Esophagus squamous epithelium (tissue), 5 donors: ENCODE measurements at regions not wholly inside any gene's neighbourhood (a gene's known extent, or its start where the extent isn't known, plus 50 kb on each side); places are given as distances from the start of the nearest gene placed in this dataset.

Experiments
- DNase-seq: peaks from one replicate; lab custom pipeline; 2025; lab: John Stamatoyannopoulos, UW
- H3K27ac ChIP-seq, 4 donors: fragments of 200-600 bp; sonication (generic); one replicate each; pipeline ENCODE4 v1.5.1; 2016 to 2019; ENCODE audit warnings: mild to moderate bottlenecking in 1 of 4
- H3K27me3 ChIP-seq, 4 donors: fragments of 200-600 bp; sonication (generic); 1 replicate in 3 of 4; 2 replicates in 1 of 4; pipeline versions ENCODE4 v1.5.1 to v1.6.0; 2017 to 2021; ENCODE audit warnings: antibody characterized with exemption in 1 of 4
- H3K36me3 ChIP-seq, 3 donors: fragments of 200-600 bp; sonication (generic); one replicate each; pipeline ENCODE4 v1.5.1; 2016 to 2019
- H3K4me1 ChIP-seq, 3 donors: fragments of 200-600 bp; sonication (generic); one replicate each; pipeline ENCODE4 v1.5.1; 2017 to 2019
- H3K4me3 ChIP-seq, 4 donors: fragments of 200-600 bp; sonication (generic); 1 replicate in 3 of 4; 2 replicates in 1 of 4; pipeline ENCODE4 v1.5.1; 2016 to 2019; ENCODE audit warnings: mild to moderate bottlenecking in 2 of 4, moderate library complexity in 1 of 4
- H3K9me3 ChIP-seq, 3 donors: fragments of 200-600 bp; sonication (generic); one replicate each; pipeline ENCODE4 v1.5.1; 2016 to 2019
- POLR2A ChIP-seq, 4 donors: fragments of 450-650 bp; IDR thresholded peaks; one replicate each; pipeline ENCODE4 v1.6.1; 2017; ENCODE audit warnings: antibody characterized with exemption in 4 of 4, mild to moderate bottlenecking in 4 of 4, moderate library complexity in 3 of 4
- WGBS, 2 donors: methylation state at CpG; one replicate each; pipeline ENCODE4 v1.1.5; 2018; 5-methylcytosine and 5-hydroxymethylcytosine counted together
- intact Hi-C: fragments of 100-400 bp; cut with DNase I; formaldehyde crosslinking; loops from one replicate; pipeline ENCODE4 v1.15.0; 2022
- TF ChIP-seq, protein P1 (sequence below), 6 experiments: fragments of 450-650 bp in 4 of 6; fragments of 200-600 bp in 2 of 6; sonication (generic) in 2 of 6; IDR thresholded peaks; one replicate each; pipeline ENCODE4 v1.5.1; 2016 to 2019; ENCODE audit warnings: antibody characterized with exemption in 6 of 6, mild to moderate bottlenecking in 4 of 6, moderate library complexity in 4 of 6
- donor health status: DM: yes; HTN: yes; CAD: no.

DNA sequence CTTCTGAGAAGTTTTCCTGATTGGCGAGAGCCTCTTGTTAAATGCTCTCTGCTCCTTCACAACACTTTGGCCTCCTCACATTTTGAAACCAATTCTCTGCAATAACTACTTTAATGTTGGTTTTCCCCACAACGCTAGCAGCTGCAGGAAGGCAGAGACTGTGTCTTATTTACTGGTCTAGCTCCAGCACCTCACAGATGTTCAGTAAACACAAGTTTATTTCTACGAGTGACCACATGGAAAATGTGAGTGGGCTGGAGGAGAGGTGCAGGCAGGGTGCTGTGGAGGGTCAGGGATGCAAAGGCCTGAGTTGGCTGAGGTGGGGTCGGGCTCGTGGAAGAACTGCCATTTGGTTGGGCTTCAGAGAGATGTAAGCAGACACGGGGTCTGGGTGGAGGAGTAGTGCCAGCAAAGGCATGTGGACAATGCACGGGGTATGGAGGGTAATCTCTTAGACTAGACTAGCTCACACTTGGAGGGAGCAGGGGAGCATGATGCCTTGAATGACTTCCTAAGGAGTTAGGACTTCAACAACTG lies 117.4 kb upstream of the RTL1 start:
- TF ChIP-seq, protein P1, sequence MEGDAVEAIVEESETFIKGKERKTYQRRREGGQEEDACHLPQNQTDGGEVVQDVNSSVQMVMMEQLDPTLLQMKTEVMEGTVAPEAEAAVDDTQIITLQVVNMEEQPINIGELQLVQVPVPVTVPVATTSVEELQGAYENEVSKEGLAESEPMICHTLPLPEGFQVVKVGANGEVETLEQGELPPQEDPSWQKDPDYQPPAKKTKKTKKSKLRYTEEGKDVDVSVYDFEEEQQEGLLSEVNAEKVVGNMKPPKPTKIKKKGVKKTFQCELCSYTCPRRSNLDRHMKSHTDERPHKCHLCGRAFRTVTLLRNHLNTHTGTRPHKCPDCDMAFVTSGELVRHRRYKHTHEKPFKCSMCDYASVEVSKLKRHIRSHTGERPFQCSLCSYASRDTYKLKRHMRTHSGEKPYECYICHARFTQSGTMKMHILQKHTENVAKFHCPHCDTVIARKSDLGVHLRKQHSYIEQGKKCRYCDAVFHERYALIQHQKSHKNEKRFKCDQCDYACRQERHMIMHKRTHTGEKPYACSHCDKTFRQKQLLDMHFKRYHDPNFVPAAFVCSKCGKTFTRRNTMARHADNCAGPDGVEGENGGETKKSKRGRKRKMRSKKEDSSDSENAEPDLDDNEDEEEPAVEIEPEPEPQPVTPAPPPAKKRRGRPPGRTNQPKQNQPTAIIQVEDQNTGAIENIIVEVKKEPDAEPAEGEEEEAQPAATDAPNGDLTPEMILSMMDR (IDR thresholded peaks at IDR 0.05) = no peak
- no peak for TF ChIP-seq POLR2A (IDR thresholded peaks at IDR 0.05)
- no peak for DNase-seq
- Histone ChIP-seq H3K9me3 (peaks cover 0 to 9% (median 6%) of the 10 kb centered on the region in 3 donors), H3K4me1 (no peaks in the 10 kb centered on the region), H3K36me3 (no peaks in the 10 kb centered on the region), H3K27me3 (no peaks in the 10 kb centered on the region), H3K4me3 (no peak overlapping the region), H3K27ac (no peak overlapping the region)
- intact Hi-C loops = no loop called here
- 69 to 78% methylated on average over 7 of the region's 7 CpGs for WGBS, 2 donors

DNA sequence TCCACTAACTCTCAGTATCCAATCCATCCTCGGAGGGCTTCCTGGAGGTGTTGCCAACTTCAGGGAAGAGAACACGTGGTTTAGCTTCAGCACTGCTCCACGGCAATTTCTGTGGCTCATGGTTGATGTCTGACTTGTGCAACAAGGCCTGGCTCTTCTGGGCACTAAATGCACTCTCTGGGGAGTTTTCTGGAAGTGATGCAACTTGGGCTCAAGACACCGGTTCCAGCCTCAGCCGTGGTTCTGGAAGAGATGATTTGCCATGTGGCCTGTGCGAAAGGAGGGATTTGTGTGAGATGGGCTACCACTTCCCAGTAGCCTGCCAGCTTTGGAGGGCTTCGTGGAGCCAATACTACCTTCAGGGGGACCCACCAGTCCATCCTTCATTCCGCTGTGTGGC lies 118.6 kb upstream of the RTL1 start:
- H3K27ac ChIP-seq = no peak overlapping the region
- peaks cover 0 to 9% (median 6%) of the 10 kb centered on the region in 3 donors for H3K9me3 ChIP-seq
- intact Hi-C loops = no loop called here
- no peak overlapping the region for H3K4me3 ChIP-seq
- no peaks in the 10 kb centered on the region for H3K36me3 ChIP-seq
- H3K4me1 ChIP-seq = no peaks in the 10 kb centered on the region
- WGBS, 2 donors = 66 to 91% methylated on average over 5 to 8 of the region's 8 CpGs
- no peak for TF ChIP-seq POLR2A (IDR thresholded peaks at IDR 0.05)
- TF ChIP-seq, protein P1 (IDR thresholded peaks at IDR 0.05) = no peak
- no peaks in the 10 kb centered on the region for H3K27me3 ChIP-seq
- DNase-seq = no peak

DNA sequence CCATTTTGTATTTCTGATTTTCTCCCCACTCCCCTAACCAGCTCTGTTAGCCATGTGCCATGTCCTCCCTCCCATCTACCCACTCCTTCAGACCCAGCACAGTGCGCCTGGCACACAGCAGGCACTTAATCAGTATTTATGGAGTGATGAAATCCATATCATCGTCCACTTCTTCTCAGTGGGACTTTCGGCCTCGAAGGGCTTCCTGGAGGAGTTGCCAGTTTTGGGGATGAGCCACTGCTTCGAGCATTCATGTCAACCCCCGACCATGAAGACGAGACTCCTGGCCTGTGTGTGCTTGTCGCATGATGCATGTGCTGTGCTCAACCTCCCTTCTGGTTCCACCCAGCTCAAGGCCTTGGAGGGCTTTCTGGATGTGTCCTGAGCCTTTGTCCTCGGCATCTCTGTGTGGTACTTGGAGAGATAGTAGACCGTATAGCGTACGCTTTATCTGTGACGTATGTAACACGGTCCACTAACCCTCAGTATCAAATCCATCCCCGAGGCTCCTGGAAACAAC lies 119.5 kb upstream of the RTL1 start:
- TF ChIP-seq, protein P1 (IDR thresholded peaks at IDR 0.05) = no peak
- TF ChIP-seq POLR2A (IDR thresholded peaks at IDR 0.05) = no peak
- H3K4me3 ChIP-seq = no peak overlapping the region
- H3K27me3 ChIP-seq = no peaks in the 10 kb centered on the region
- no peak for DNase-seq
- H3K36me3 ChIP-seq = no peaks in the 10 kb centered on the region
- H3K27ac ChIP-seq = no peak overlapping the region
- no peaks in the 10 kb centered on the region for H3K4me1 ChIP-seq
- 84 to 91% methylated on average over 11 to 14 of the region's 15 CpGs for WGBS, 2 donors
- intact Hi-C loops = no loop called here
- H3K9me3 ChIP-seq = peaks cover 0 to 9% (median 6%) of the 10 kb centered on the region in 3 donors

DNA sequence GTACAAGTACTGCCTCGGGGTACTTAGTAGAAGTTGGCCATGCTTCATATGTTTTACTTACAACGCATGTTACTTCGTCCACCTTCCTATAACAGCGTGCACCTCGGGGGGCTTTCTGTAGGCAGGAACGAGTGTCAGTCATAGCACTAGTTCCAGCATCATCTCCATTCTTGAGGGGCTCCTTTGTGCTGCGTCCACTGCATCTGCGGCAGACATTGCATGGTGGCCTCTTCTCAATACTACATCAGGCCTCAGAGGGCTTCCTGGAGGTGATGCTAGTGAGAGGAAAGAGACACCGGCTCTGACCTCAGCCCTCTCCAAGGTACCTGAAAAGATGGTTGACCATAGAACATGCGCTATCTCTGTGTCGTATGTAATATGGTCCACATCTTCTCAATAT lies 121.2 kb upstream of the RTL1 start:
- Histone ChIP-seq H3K27ac (no peak overlapping the region), H3K4me3 (no peak overlapping the region), H3K36me3 (no peaks in the 10 kb centered on the region), H3K9me3 (peaks cover 0 to 6% (median 5%) of the 10 kb centered on the region in 3 donors), H3K4me1 (no peaks in the 10 kb centered on the region), H3K27me3 (no peaks in the 10 kb centered on the region)
- TF ChIP-seq POLR2A (IDR thresholded peaks at IDR 0.05) = no peak
- TF ChIP-seq, protein P1 (IDR thresholded peaks at IDR 0.05) = no peak
- DNase-seq = no peak
- intact Hi-C loops = no loop called here
- WGBS, 2 donors = 83 to 88% methylated on average over 10 to 11 of the region's 11 CpGs

DNA sequence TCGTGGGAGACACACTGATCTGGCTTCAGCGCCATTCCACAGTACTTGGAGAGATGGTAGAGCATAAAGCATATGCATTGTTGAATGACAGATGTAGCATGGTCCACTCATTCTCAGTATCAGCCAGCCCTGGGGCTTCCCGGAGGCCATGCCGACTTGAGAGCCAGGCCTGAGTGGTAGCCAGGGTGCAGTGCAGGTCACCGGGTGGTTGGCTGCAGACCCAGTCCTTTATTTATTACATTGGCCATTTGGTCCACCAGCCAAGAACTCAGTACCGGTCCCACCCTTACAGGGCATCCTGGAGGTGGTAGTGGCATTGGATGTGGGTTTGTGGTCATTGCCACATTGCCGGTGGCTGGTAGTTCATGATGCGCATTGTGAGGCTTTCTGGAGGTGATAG lies 121.6 kb upstream of the RTL1 start:
- 87 to 97% methylated on average over 5 to 6 of the region's 8 CpGs for WGBS, 2 donors

More for the DNA sequence above, 121.6 kb upstream of the RTL1 start:
- intact Hi-C loops = no loop called here
- H3K27ac ChIP-seq = no peak overlapping the region
- H3K4me1 ChIP-seq = no peaks in the 10 kb centered on the region
- H3K27me3 ChIP-seq = no peaks in the 10 kb centered on the region
- no peak for DNase-seq
- H3K36me3 ChIP-seq = no peaks in the 10 kb centered on the region
- H3K4me3 ChIP-seq = no peak overlapping the region
- TF ChIP-seq, protein P1 (IDR thresholded peaks at IDR 0.05) = no peak
- no peak for TF ChIP-seq POLR2A (IDR thresholded peaks at IDR 0.05)
- peaks cover 0 to 2% (median under 1%) of the 10 kb centered on the region in 3 donors for H3K9me3 ChIP-seq
